ENCODE measurements at regions not wholly inside any gene's neighbourhood (a gene's known extent, or its start where the extent isn't known, plus 50 kb on each side); places are given as distances from the start of the nearest gene placed in this dataset.

DNA sequence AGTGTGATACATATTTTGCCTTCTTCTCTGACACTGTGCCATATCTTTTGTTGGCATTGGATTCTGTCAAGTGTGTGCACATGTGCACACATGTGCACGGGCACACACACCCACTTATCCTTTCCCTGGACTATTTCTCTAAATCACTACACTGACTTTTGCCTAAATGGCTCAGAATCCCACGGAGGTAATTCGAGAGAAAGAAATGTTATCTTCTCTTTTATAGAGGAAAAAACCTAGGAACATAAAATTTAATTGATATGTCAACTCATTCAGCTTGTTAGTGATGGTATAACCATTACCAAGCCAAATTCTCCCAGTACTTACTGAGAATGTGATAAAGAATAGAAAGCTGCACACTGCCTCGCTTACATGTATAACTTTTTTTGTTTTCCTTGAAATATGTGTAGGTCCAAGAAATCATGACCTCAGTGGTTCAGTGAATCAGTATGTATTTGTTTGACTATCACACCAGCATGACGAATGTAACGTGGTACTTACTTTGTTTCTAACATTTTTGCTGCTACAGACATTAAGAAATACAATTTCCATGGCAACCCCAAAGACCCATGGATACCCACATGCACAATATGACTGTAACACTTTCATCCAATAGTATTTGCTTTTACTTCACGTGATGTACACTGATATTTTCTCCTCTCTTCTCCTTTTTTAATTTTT lies 163.0 kb downstream of the PCDH7 start:
- WGBS, 5 donors, result 84 to 88% (median 87%) methylated on average over 7 of the region's 7 CpGs
- H3K4me3 ChIP-seq, result no peak overlapping the region
- H3K4me1 ChIP-seq, result no peaks in the 10 kb centered on the region
- H3K27me3 ChIP-seq, result no peaks in the 10 kb centered on the region
- no peaks in the 10 kb centered on the region for H3K36me3 ChIP-seq
- H3K27ac ChIP-seq, result no peak overlapping the region
- intact Hi-C loops (cut with DNase I; ENCODE audit: low total_unique reads), result no loop called here
- H3K9me3 ChIP-seq, result no peaks in the 10 kb centered on the region
- DNase-seq, result no peak
- TF ChIP-seq POLR2A (IDR thresholded peaks at IDR 0.05) (no peak), POLR2AphosphoS5 (IDR thresholded peaks at IDR 0.05) (no peak), EP300 (IDR thresholded peaks at IDR 0.05) (no peak), CTCF (IDR thresholded peaks at IDR 0.05) (no peak)

GRCh38 chr4:30901461-30902451 lies 181.6 kb downstream of the PCDH7 start:
- no peaks in the 10 kb centered on the region for H3K27me3 ChIP-seq
- peaks cover 0 to 29% (median 16%) of the 10 kb centered on the region in 4 donors for H3K4me1 ChIP-seq
- no peak overlapping the region for H3K4me3 ChIP-seq
- no peaks in the 10 kb centered on the region for H3K36me3 ChIP-seq
- no peaks in the 10 kb centered on the region for H3K9me3 ChIP-seq
- peak overlapping the region in 4 of 5 donors; percentile 36 to 65 (median 40) for H3K27ac ChIP-seq
- 24 to 46% (median 40%) methylated on average over 10 of the region's 10 CpGs for WGBS, 5 donors
- TF ChIP-seq CTCF (IDR thresholded peaks at IDR 0.05) (no peak), POLR2AphosphoS5 (IDR thresholded peaks at IDR 0.05) (no peak), EP300 (IDR thresholded peaks at IDR 0.05) (no peak), POLR2A (IDR thresholded peaks at IDR 0.05) (no peak)
- peak in 1 of 2 donors; percentile 38 for DNase-seq
- intact Hi-C loops (cut with DNase I; ENCODE audit: low total_unique reads), result no loop called here

GRCh38 chr4:30903502-30904214 lies 183.5 kb downstream of the PCDH7 start:
- peaks cover 0 to 29% (median 16%) of the 10 kb centered on the region in 4 donors for H3K4me1 ChIP-seq
- no peaks in the 10 kb centered on the region for H3K36me3 ChIP-seq
- TF ChIP-seq POLR2AphosphoS5 (IDR thresholded peaks at IDR 0.05), result no peak
- no peak for TF ChIP-seq POLR2A (IDR thresholded peaks at IDR 0.05)
- TF ChIP-seq CTCF (IDR thresholded peaks at IDR 0.05), result no peak
- no peak for TF ChIP-seq EP300 (IDR thresholded peaks at IDR 0.05)
- no peak for DNase-seq
- H3K9me3 ChIP-seq, result no peaks in the 10 kb centered on the region
- peak overlapping the region in 3 of 5 donors; percentile 11 to 65 (median 44) for H3K27ac ChIP-seq
- intact Hi-C loops (cut with DNase I; ENCODE audit: low total_unique reads), result no loop called here
- H3K4me3 ChIP-seq, result no peak overlapping the region
- H3K27me3 ChIP-seq, result no peaks in the 10 kb centered on the region

- H3K4me1 ChIP-seq, result peaks cover 0 to 29% (median 16%) of the 10 kb centered on the region in 4 donors
- no peaks in the 10 kb centered on the region for H3K36me3 ChIP-seq
- no peaks in the 10 kb centered on the region for H3K27me3 ChIP-seq
- 23 to 62% (median 39%) methylated on average over 2 of the region's 2 CpGs for WGBS, 5 donors
- H3K9me3 ChIP-seq, result no peaks in the 10 kb centered on the region
- intact Hi-C loops (cut with DNase I; ENCODE audit: low total_unique reads), result no loop called here
- no peak overlapping the region for H3K4me3 ChIP-seq
- TF ChIP-seq POLR2AphosphoS5 (IDR thresholded peaks at IDR 0.05), result no peak
- DNase-seq, result no peak
- H3K27ac ChIP-seq, result peak overlapping the region in 3 of 5 donors; percentile 1 to 65 (median 44)
Observed at GRCh38 chr4:30904215-30904555, 184.0 kb downstream of the PCDH7 start.

Measured in stomach (tissue), 8 donors.